Ascending aorta (tissue), 2 donors: ENCODE measurements at regions not wholly inside any gene's neighbourhood (a gene's known extent, or its start where the extent isn't known, plus 50 kb on each side); places are given as distances from the start of the nearest gene placed in this dataset.

ENCODE experiments used
- DNase-seq, 2 donors: peaks; one replicate each; pipeline ENCODE4 v3.0.0-alpha.2; 2019; ENCODE audit warnings: low spot score in 2 of 2
- H3K27ac ChIP-seq, 2 donors: fragments of 200-600 bp; sonication (generic); one replicate each; pipeline ENCODE4 v1.5.1; 2016 to 2017; ENCODE audit warnings: mild to moderate bottlenecking in 1 of 2
- H3K27me3 ChIP-seq: fragments of 200-600 bp; sonication (generic); one replicate; pipeline ENCODE4 v1.5.1; 2017
- H3K36me3 ChIP-seq, 2 donors: fragments of 200-600 bp; sonication (generic); one replicate each; pipeline ENCODE4 v1.5.1; 2016
- H3K4me1 ChIP-seq, 2 donors: fragments of 200-600 bp; sonication (generic); one replicate each; pipeline ENCODE4 v1.5.1; 2016 to 2017; ENCODE audit warnings: mild to moderate bottlenecking in 1 of 2
- H3K4me3 ChIP-seq, 2 donors: fragments of 200-600 bp; sonication (generic); one replicate each; pipeline ENCODE4 v1.5.1; 2016 to 2017; ENCODE audit warnings: mild to moderate bottlenecking in 1 of 2
- H3K9me3 ChIP-seq, 2 donors: fragments of 200-600 bp; sonication (generic); one replicate each; pipeline ENCODE4 v1.5.1; 2016
- intact Hi-C: fragments of 100-400 bp; cut with DNase I; formaldehyde crosslinking; loops from one replicate; pipeline ENCODE4 v1.15.1; 2023
- TF ChIP-seq, protein P1 (sequence below), 3 experiments: fragments of 200-600 bp in 2 of 3; fragments of 450-650 bp in 1 of 3; sonication (generic) in 2 of 3; IDR thresholded peaks; one replicate each; pipeline ENCODE4 v1.5.1; 2016 to 2019; ENCODE audit warnings: antibody characterized with exemption in 3 of 3, mild to moderate bottlenecking in 1 of 3, moderate library complexity in 1 of 3

DNA sequence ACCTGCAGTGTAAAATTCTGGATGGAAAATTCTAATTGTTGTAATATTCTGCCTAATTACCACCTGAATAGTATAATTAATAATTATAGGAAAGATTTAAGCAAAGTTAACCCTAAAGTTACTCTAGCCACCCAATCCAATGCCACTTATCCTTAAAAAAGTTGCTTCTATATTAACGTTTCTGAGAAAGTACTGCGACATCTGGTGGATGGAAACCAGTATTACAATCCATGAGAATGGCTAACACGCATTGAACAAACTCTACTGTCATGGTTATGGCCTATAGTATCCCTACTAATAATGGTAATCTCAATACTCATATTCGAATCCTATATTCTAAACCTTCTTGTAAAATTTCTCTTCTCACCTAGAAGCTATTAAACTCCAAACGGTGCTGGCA is 1551.8 kb downstream of the SLITRK1 start:
- DNase-seq, result no peak
- TF ChIP-seq, protein P1, sequence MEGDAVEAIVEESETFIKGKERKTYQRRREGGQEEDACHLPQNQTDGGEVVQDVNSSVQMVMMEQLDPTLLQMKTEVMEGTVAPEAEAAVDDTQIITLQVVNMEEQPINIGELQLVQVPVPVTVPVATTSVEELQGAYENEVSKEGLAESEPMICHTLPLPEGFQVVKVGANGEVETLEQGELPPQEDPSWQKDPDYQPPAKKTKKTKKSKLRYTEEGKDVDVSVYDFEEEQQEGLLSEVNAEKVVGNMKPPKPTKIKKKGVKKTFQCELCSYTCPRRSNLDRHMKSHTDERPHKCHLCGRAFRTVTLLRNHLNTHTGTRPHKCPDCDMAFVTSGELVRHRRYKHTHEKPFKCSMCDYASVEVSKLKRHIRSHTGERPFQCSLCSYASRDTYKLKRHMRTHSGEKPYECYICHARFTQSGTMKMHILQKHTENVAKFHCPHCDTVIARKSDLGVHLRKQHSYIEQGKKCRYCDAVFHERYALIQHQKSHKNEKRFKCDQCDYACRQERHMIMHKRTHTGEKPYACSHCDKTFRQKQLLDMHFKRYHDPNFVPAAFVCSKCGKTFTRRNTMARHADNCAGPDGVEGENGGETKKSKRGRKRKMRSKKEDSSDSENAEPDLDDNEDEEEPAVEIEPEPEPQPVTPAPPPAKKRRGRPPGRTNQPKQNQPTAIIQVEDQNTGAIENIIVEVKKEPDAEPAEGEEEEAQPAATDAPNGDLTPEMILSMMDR (IDR thresholded peaks at IDR 0.05), result no peak
- H3K27me3 ChIP-seq, result no peaks in the 10 kb centered on the region
- H3K4me3 ChIP-seq, result no peak overlapping the region
- no peaks in the 10 kb centered on the region for H3K9me3 ChIP-seq
- intact Hi-C loops, result no loop called here
- no peak overlapping the region for H3K27ac ChIP-seq
- no peaks in the 10 kb centered on the region for H3K4me1 ChIP-seq
- H3K36me3 ChIP-seq, result no peaks in the 10 kb centered on the region

DNA sequence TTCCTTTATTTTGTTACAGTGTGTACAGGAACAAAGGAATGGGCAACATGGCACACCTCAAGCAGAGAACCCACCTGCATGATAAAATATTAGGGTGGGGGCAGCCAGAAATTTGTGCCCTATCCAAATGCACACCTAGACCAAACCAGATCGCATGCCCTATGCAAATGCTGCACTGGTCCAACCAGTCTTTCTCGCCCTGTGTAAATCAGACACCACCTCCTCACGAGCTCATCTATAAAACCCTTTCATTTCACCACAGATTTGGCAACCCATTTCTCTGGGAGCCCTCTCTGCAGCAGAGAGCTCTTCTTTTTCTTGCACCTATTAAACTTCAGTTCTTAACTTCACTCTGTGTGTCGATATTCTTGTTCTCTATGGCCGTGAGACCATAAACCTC is 1559.2 kb downstream of the SLITRK1 start:
- no peak for DNase-seq
- TF ChIP-seq, protein P1 (IDR thresholded peaks at IDR 0.05), result no peak
- Histone ChIP-seq H3K4me1 (no peaks in the 10 kb centered on the region), H3K36me3 (no peaks in the 10 kb centered on the region), H3K27ac (no peak overlapping the region), H3K27me3 (no peaks in the 10 kb centered on the region), H3K9me3 (no peaks in the 10 kb centered on the region), H3K4me3 (no peak overlapping the region)
- intact Hi-C loops, result no loop called here

DNA sequence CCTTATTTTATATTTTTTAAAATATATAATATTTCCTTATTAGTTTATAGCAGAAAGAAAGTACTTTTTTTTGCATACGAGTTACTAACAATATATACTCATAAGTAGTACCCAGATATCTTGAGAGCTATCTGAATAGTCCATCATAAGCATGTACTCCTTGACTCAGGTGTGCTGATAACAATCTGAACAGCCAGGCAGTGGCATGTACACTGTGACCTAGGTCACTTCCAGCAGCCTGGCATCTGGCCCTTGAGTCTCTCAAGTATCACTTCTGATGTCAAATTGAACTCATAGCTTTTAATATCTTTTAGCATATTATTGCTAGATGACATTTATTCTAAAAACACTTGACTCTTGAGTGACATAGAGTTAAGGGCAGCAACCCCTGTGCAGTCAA is 1576.7 kb downstream of the SLITRK1 start:
- Histone ChIP-seq H3K9me3 (no peaks in the 10 kb centered on the region), H3K36me3 (no peaks in the 10 kb centered on the region)

DNA sequence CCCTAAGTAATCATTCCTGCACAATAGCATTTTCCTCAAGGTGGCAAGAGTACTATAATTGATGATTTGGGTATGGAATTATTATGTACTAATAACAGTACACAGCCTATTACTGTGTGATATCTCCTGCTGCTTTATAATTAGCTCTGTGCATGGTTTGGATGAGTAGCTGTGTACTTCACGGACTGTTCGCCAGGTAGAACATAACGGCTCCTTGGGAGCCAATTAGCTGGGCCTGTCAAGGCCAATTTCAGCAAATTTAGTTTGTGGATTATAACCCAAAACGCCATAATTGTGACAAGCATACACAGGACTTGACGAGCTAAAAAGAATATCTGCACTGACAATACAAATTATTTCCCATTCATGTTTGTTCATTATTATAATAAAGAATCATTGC is 1584.2 kb downstream of the SLITRK1 start:
- Histone ChIP-seq H3K36me3 (no peaks in the 10 kb centered on the region), H3K9me3 (no peaks in the 10 kb centered on the region), H3K4me1 (no peaks in the 10 kb centered on the region), H3K4me3 (no peak overlapping the region), H3K27me3 (no peaks in the 10 kb centered on the region), H3K27ac (no peak overlapping the region)
- TF ChIP-seq, protein P1 (IDR thresholded peaks at IDR 0.05), result no peak
- DNase-seq, result no peak
- intact Hi-C loops, result no loop called here

More for the DNA sequence above, 1576.7 kb downstream of the SLITRK1 start:
- Histone ChIP-seq H3K4me1 (no peaks in the 10 kb centered on the region), H3K4me3 (no peak overlapping the region), H3K27ac (no peak overlapping the region), H3K27me3 (no peaks in the 10 kb centered on the region)
- no peak for DNase-seq
- intact Hi-C loops, result no loop called here
- TF ChIP-seq, protein P1 (IDR thresholded peaks at IDR 0.05), result no peak

DNA sequence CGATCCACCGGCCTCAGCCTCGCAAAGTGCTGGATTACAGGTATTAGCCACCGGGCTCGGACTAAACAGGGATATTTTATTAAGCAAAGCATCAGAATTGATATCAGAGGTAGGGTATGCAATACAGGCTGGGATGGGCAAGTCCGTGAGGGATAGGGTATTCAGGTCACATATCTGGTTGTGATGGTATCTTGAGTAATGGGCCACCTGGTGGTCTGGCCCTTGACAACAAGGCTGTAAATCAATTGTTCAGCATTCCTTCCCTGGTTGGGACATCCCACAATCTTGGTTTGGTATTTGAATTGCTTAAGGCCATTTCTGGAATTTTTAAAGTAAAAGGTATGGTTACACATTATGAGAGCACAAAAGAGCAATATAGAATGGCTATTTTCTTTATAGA is 1588.0 kb downstream of the SLITRK1 start:
- no peak overlapping the region for H3K27ac ChIP-seq
- no peaks in the 10 kb centered on the region for H3K27me3 ChIP-seq
- TF ChIP-seq, protein P1 (IDR thresholded peaks at IDR 0.05), result no peak
- no peaks in the 10 kb centered on the region for H3K9me3 ChIP-seq
- intact Hi-C loops, result no loop called here
- H3K36me3 ChIP-seq, result no peaks in the 10 kb centered on the region
- no peaks in the 10 kb centered on the region for H3K4me1 ChIP-seq
- no peak overlapping the region for H3K4me3 ChIP-seq
- DNase-seq, result no peak

DNA sequence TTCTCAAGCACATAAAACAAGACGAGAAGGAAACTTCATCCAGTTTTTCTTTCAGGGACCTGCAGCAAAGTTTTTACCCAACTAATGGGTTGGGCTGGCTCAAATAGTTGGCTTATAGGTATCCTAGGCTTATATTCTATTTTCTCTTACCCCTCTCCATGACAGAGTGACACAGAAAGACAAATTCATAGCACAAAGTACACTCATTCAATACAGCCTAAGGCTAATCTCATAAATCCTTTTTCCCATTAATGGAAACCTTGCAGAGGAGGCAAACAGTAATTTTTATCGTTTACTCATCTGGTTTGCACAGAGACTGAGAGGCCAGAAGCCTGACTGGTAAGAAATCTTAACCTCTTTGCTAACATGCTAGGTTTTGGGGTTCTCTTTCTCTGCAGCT is 1589.9 kb downstream of the SLITRK1 start:
- no peaks in the 10 kb centered on the region for H3K9me3 ChIP-seq
- no peak for DNase-seq
- no peak overlapping the region for H3K27ac ChIP-seq
- intact Hi-C loops, result no loop called here
- no peaks in the 10 kb centered on the region for H3K36me3 ChIP-seq
- no peak overlapping the region for H3K4me3 ChIP-seq
- TF ChIP-seq, protein P1 (IDR thresholded peaks at IDR 0.05), result no peak
- no peaks in the 10 kb centered on the region for H3K4me1 ChIP-seq
- no peaks in the 10 kb centered on the region for H3K27me3 ChIP-seq
